H1 (cell line): ENCODE measurements at regions not wholly inside any gene's neighbourhood (a gene's known extent, or its start where the extent isn't known, plus 50 kb on each side); places are given as distances from the start of the nearest gene placed in this dataset.

ENCODE experiments used
- CTCF ChIA-PET: fragments of 300-600 bp; sonication (Branson Sonifier 250); formaldehyde crosslinking; loops from one replicate; lab custom pipeline; 2021; ENCODE audit not compliant: partially characterized antibody; lab: Charles Lee
- POLR2A ChIA-PET: fragments of 300-600 bp; sonication (Branson Sonifier 250); formaldehyde crosslinking; loops from one replicate; lab custom pipeline; 2021; ENCODE audit warnings: inconsistent platforms; ENCODE audit not compliant: partially characterized antibody; lab: Charles Lee
- DNase-seq, 2 experiments: peaks; one replicate each; pipeline versions ENCODE4 v3.0.0 to v3.0.0-alpha.2; 2010 to 2022; ENCODE audit warnings: low spot score in 2 of 2, low read depth in 1 of 2, mixed read lengths in 1 of 2
- FAIRE-seq: peaks from 2 replicates; lab custom pipeline; 2011; peaks lifted over from hg19 to GRCh38; lab: Jason Lieb, UNC
- H2AFZ ChIP-seq: 2 replicates; pipeline ENCODE4 v1.8.1; 2012; ENCODE audit warnings: low read length, inconsistent platforms
- H2AK5ac ChIP-seq: 2 replicates; pipeline ENCODE4 v1.6.1; 2013; ENCODE audit warnings: low read depth, low read length
- H2BK120ac ChIP-seq: replicated peaks from 2 replicates; pipeline ENCODE3; 2013; ENCODE audit warnings: low read depth, low read length, inconsistent platforms
- H2BK12ac ChIP-seq: 2 replicates; pipeline ENCODE4 v1.6.1; 2013; ENCODE audit warnings: low read depth, low read length
- H2BK15ac ChIP-seq: 2 replicates; pipeline ENCODE4 v1.6.1; 2013; ENCODE audit warnings: low read length
- H2BK20ac ChIP-seq: 2 replicates; pipeline ENCODE4 v1.6.1; 2013; ENCODE audit warnings: low read length
- H2BK5ac ChIP-seq: 2 replicates; pipeline ENCODE4 v1.6.1; 2013; ENCODE audit warnings: low read depth, low read length
- H3K14ac ChIP-seq: 2 replicates; pipeline ENCODE4 v1.6.1; 2013; ENCODE audit warnings: inconsistent platforms; ENCODE audit not compliant: insufficient read length
- H3K18ac ChIP-seq: 2 replicates; pipeline ENCODE4 v1.6.1; 2013; ENCODE audit warnings: low read length; ENCODE audit errors: extremely low read depth
- H3K23ac ChIP-seq: 2 replicates; pipeline ENCODE4 v1.6.1; 2013; ENCODE audit warnings: inconsistent platforms; ENCODE audit not compliant: insufficient read length
- H3K23me2 ChIP-seq: 2 replicates; pipeline ENCODE4 v1.6.1; 2013; ENCODE audit warnings: low read depth, low read length
- H3K27ac ChIP-seq: 2 replicates; pipeline ENCODE4 v1.6.1; 2011; ENCODE audit warnings: low read depth, low read length, inconsistent platforms
- H3K27me3 ChIP-seq, 4 experiments: replicated peaks in 1 of 4; 1 replicate in 1 of 4; 2 replicates in 3 of 4; pipeline versions ENCODE4 v1.6.1 to v1.8.1; 2011 to 2013; ENCODE audit warnings: low read length in 3 of 4, mild to moderate bottlenecking in 3 of 4, inconsistent platforms in 2 of 4, mixed read lengths in 2 of 4, moderate library complexity in 1 of 4; ENCODE audit not compliant: control insufficient read depth in 3 of 4, insufficient read depth in 3 of 4; ENCODE audit errors: extremely low read depth in 1 of 4
- H3K36me3 ChIP-seq, 4 experiments: 2 replicates each; pipeline versions ENCODE4 v1.6.1 to v1.8.1; 2011 to 2013; ENCODE audit warnings: mild to moderate bottlenecking in 4 of 4, low read length in 3 of 4, moderate library complexity in 2 of 4, control low read depth in 1 of 4, inconsistent platforms in 1 of 4; ENCODE audit not compliant: insufficient read depth in 4 of 4, control insufficient read depth in 2 of 4
- H3K4ac ChIP-seq: replicated peaks from 2 replicates; pipeline ENCODE3; 2013; ENCODE audit warnings: low read length, low read depth, mixed read lengths, inconsistent platforms; ENCODE audit not compliant: insufficient read length
- H3K4me1 ChIP-seq, 4 experiments: replicated peaks in 1 of 4; 1 replicate in 1 of 4; 2 replicates in 3 of 4; pipeline versions ENCODE4 v1.6.1 to v1.8.1; 2011 to 2013; ENCODE audit warnings: low read length in 3 of 4, inconsistent platforms in 2 of 4, mixed read lengths in 1 of 4; ENCODE audit not compliant: insufficient read depth in 4 of 4, control insufficient read depth in 3 of 4
- H3K4me2 ChIP-seq, 2 experiments: 2 replicates each; pipeline versions ENCODE4 v1.6.1 to v1.8.1; 2011 to 2013; ENCODE audit warnings: low read depth in 2 of 2, low read length in 2 of 2, control low read depth in 1 of 2, inconsistent platforms in 1 of 2, mild to moderate bottlenecking in 1 of 2; ENCODE audit not compliant: insufficient read depth in 1 of 2
- H3K4me3 ChIP-seq, 4 experiments: fragments of 200-600, 300-600 bp in 1 of 4; sonication (generic), shearing (Covaris generic), sonication (Bioruptor Twin) in 1 of 4; 2 replicates each; pipeline versions ENCODE4 v1.5.1 to v1.8.1; 2011 to 2016; ENCODE audit warnings: low read length in 4 of 4, low read depth in 3 of 4, control low read depth in 2 of 4, inconsistent platforms in 2 of 4, mild to moderate bottlenecking in 2 of 4, mixed read lengths in 1 of 4, moderate library complexity in 1 of 4; ENCODE audit not compliant: insufficient read depth in 2 of 4; ENCODE audit errors: extremely low read depth in 1 of 4
- H3K56ac ChIP-seq: replicated peaks from 2 replicates; pipeline ENCODE3; 2013; ENCODE audit warnings: low read depth, mild to moderate bottlenecking, mixed read lengths, low read length, inconsistent platforms; ENCODE audit not compliant: insufficient read length
- H3K79me1 ChIP-seq: 2 replicates; pipeline ENCODE4 v1.6.1; 2013; ENCODE audit warnings: low read depth, low read length, control low read depth
- H3K79me2 ChIP-seq, 2 experiments: 2 replicates each; pipeline versions ENCODE4 v1.6.1 to v1.8.1; 2012 to 2013; ENCODE audit warnings: low read length in 2 of 2, mild to moderate bottlenecking in 2 of 2, inconsistent platforms in 1 of 2; ENCODE audit not compliant: insufficient read depth in 2 of 2, control insufficient read depth in 1 of 2
- H3K9ac ChIP-seq, 4 experiments: replicated peaks in 1 of 4; 1 replicate in 1 of 4; 2 replicates in 3 of 4; pipeline versions ENCODE4 v1.6.1 to v1.8.1; 2011 to 2013; ENCODE audit warnings: low read depth in 3 of 4, low read length in 3 of 4, control low read depth in 2 of 4, mild to moderate bottlenecking in 2 of 4, moderate library complexity in 2 of 4, inconsistent platforms in 1 of 4; ENCODE audit errors: extremely low read depth in 1 of 4
- H3K9me3 ChIP-seq, 2 experiments: 2 replicates each; pipeline versions ENCODE4 v1.6.1 to v1.8.1; 2012 to 2013; ENCODE audit warnings: mild to moderate bottlenecking in 2 of 2, moderate library complexity in 2 of 2, control low read depth in 1 of 2, inconsistent platforms in 1 of 2, low read depth in 1 of 2, low read length in 1 of 2, mixed read lengths in 1 of 2; ENCODE audit not compliant: insufficient read depth in 2 of 2
- H4K20me1 ChIP-seq, 2 experiments: replicated peaks in 1 of 2; 2 replicates each; pipeline versions ENCODE3 to v1.8.1; 2011 to 2013; ENCODE audit warnings: inconsistent platforms in 2 of 2, low read length in 2 of 2, mild to moderate bottlenecking in 1 of 2; ENCODE audit not compliant: insufficient read depth in 2 of 2, control insufficient read depth in 1 of 2
- H4K5ac ChIP-seq: 2 replicates; pipeline ENCODE4 v1.6.1; 2013; ENCODE audit warnings: low read length, low read depth, mixed read lengths, inconsistent platforms; ENCODE audit not compliant: insufficient read length
- H4K8ac ChIP-seq: 2 replicates; pipeline ENCODE4 v1.8.0; 2013; ENCODE audit warnings: mild to moderate bottlenecking, moderate library complexity, low read length, inconsistent platforms; ENCODE audit not compliant: insufficient read depth; ENCODE audit errors: extremely low read depth
- H4K91ac ChIP-seq: replicated peaks from 2 replicates; pipeline ENCODE3; 2013; ENCODE audit warnings: low read length, mixed read lengths, inconsistent platforms; ENCODE audit not compliant: insufficient read length
- BACH1 ChIP-seq: IDR thresholded peaks from 2 replicates; pipeline ENCODE4 v1.6.1; 2012; ENCODE audit warnings: low read length, improper control_type of control experiment
- CEBPB ChIP-seq: IDR thresholded peaks from 2 replicates; pipeline ENCODE4 v1.6.1; 2012; ENCODE audit warnings: low read depth, low read length
- EZH2 ChIP-seq: fragments of 200-600 bp; sonication (generic); IDR thresholded peaks from 2 replicates; pipeline ENCODE4 v1.7.1; 2012; ENCODE audit warnings: low read depth, mild to moderate bottlenecking, moderate library complexity, low read length, inconsistent platforms; ENCODE audit not compliant: severe bottlenecking
- GABPA ChIP-seq: IDR thresholded peaks from 2 replicates; pipeline ENCODE4 v1.6.1; 2011; ENCODE audit warnings: mild to moderate bottlenecking, low read length, moderate library complexity, borderline replicate concordance; ENCODE audit not compliant: insufficient read depth
- JUN ChIP-seq: IDR thresholded peaks from 2 replicates; pipeline ENCODE4 v1.6.1; 2011; ENCODE audit warnings: low read depth, mild to moderate bottlenecking, improper control_type of control experiment, low read length
- KDM4A ChIP-seq: IDR thresholded peaks from one replicate; pipeline ENCODE4 v1.7.1; 2012; ENCODE audit warnings: low read depth, mild to moderate bottlenecking, moderate library complexity, low read length, inconsistent platforms; ENCODE audit not compliant: severe bottlenecking
- KDM5A ChIP-seq: fragments of 200-600 bp; IDR thresholded peaks from 2 replicates; pipeline ENCODE4 v1.7.1; 2012; ENCODE audit warnings: mild to moderate bottlenecking, low read length, inconsistent platforms, mixed read lengths
- RBBP5 ChIP-seq: IDR thresholded peaks from 2 replicates; pipeline ENCODE4 v1.7.1; 2012; ENCODE audit warnings: low read depth, mild to moderate bottlenecking, inconsistent platforms, low read length, moderate library complexity, borderline replicate concordance
- RFX5 ChIP-seq: IDR thresholded peaks from 2 replicates; pipeline ENCODE4 v1.6.1; 2011; ENCODE audit warnings: low read depth, low read length, improper control_type of control experiment, borderline replicate concordance
- SIX5 ChIP-seq: IDR thresholded peaks from 2 replicates; pipeline ENCODE4 v1.6.1; 2011; ENCODE audit warnings: mild to moderate bottlenecking, low read depth, low read length
- SP1 ChIP-seq: IDR thresholded peaks from 2 replicates; pipeline ENCODE4 v1.6.1; 2011; ENCODE audit warnings: low read depth, low read length
- TAF1 ChIP-seq: IDR thresholded peaks from 2 replicates; pipeline ENCODE4 v1.6.1; 2011; ENCODE audit warnings: mild to moderate bottlenecking, low read depth, low read length
- TCF12 ChIP-seq: IDR thresholded peaks from 2 replicates; pipeline ENCODE4 v1.6.1; 2011; ENCODE audit warnings: low read depth, mild to moderate bottlenecking, low read length
- ZNF274 ChIP-seq: IDR thresholded peaks from 2 replicates; pipeline ENCODE4 v1.7.0; 2012; ENCODE audit warnings: low read length, borderline replicate concordance; ENCODE audit errors: extremely low read depth
- WGBS, 2 experiments: shearing (Covaris generic) in 1 of 2; methylation state at CpG; one replicate each; pipeline versions ENCODE4 v1.1.6 to v1.1.7; 2013 to 2015; ENCODE audit warnings: low lambda C conversion rate in 2 of 2, mixed read lengths in 2 of 2, inconsistent platforms in 1 of 2, low coverage in 1 of 2, missing lambda C conversion rate in 1 of 2; ENCODE audit not compliant: insufficient replicate concordance in 2 of 2, insufficient coverage in 1 of 2, insufficient read length in 1 of 2; ENCODE audit errors: extremely low coverage in 1 of 2, missing lambda C conversion rate in 1 of 2; 5-methylcytosine and 5-hydroxymethylcytosine counted together
- TF ChIP-seq, protein P1 (sequence below): IDR thresholded peaks from 2 replicates; pipeline ENCODE4 v1.6.1; 2012; ENCODE audit warnings: inconsistent platforms

DNA sequence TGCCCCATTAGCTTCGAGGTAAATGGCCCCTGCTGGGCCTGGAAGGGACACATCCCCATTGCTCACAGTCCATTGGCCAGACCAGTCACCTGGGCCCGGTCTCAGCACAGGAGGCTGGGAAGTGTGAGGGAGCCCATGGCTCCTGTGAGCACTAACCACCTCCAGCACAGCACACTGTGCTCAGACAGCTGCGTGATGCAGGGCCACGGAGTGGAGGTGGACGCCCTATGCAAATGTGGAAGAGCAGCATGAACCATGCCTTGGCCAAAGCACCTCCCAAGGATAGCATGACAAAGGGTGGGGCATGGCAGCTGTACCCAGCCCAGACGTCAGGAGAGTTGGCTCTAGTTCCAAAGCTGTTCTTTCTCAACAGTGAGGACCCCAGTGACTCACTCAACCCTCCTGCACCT, 120.1 kb upstream of the ZMIZ1 start:
- peaks cover 3% of the 10 kb centered on the region; the same call in 1 of the 2 replicates for H3K23me2 ChIP-seq
- peaks cover 0 to 8% (median 5%) of the 10 kb centered on the region in 4 experiments; a peak in 6 of 7 replicates for H3K4me1 ChIP-seq
- H3K9ac ChIP-seq, result no peak overlapping the region
- H4K8ac ChIP-seq, result peak overlapping the region; percentile 59
- no peak overlapping the region for H3K56ac ChIP-seq
- no peak overlapping the region for H2AK5ac ChIP-seq
- H3K18ac ChIP-seq, result no peak overlapping the region
- H3K27me3 ChIP-seq, result no peaks in the 10 kb centered on the region; a peak in 2 of 7 replicates
- H2BK15ac ChIP-seq, result 0 out of 2 replicates have a peak overlapping the region, but pooled peaks have one; percentile 8
- FAIRE-seq, result no peak
- 86% methylated on average over 6 of the region's 6 CpGs; no CpG with 5 or more reads in 1 of the 2 experiments for WGBS, 2 experiments
- no peak overlapping the region for H4K5ac ChIP-seq
- H3K27ac ChIP-seq, result no peak overlapping the region
- H3K23ac ChIP-seq, result no peak overlapping the region
- H2BK5ac ChIP-seq, result no peak overlapping the region
- no peak overlapping the region for H3K4ac ChIP-seq
- no peaks in the 10 kb centered on the region for H3K36me3 ChIP-seq
- no peaks in the 10 kb centered on the region; the same call in 1 of the 2 replicates for H3K79me1 ChIP-seq
- no peak overlapping the region for H2BK120ac ChIP-seq
- no peak overlapping the region for H2BK12ac ChIP-seq
- DNase-seq, result no peak
- H3K14ac ChIP-seq, result no peak overlapping the region
- ChIA-PET CTCF (interaction anchor here (1.0 to 1.1 kb wide), 3 partner anchors 13 to 54 kb away, joined by 3 to 4 read pairs (median 3); no protein-coding TSS in a partner anchor), POLR2A (no interaction called here)
- H2BK20ac ChIP-seq, result no peak overlapping the region
- H3K79me2 ChIP-seq, result no peaks in the 10 kb centered on the region
- H4K20me1 ChIP-seq, result no peaks in the 10 kb centered on the region
- no peak overlapping the region for H3K4me2 ChIP-seq
- H3K9me3 ChIP-seq, result peaks cover 0 to under 1% of the 10 kb centered on the region in 2 experiments; a peak in 1 of 4 replicates
- no peak overlapping the region for H3K4me3 ChIP-seq
- no peak overlapping the region for H4K91ac ChIP-seq
- H2AFZ ChIP-seq, result no peak overlapping the region
- TF ChIP-seq SP1 (no peak), TCF12 (no peak), RBBP5 (no peak), JUN (no peak), CEBPB (no peak), KDM5A (no peak), KDM4A (no peak), TAF1 (no peak), BACH1 (no peak), RFX5 (no peak), GABPA (no peak), EZH2 (no peak), SIX5 (no peak), ZNF274 (no peak)
- TF ChIP-seq, protein P1, sequence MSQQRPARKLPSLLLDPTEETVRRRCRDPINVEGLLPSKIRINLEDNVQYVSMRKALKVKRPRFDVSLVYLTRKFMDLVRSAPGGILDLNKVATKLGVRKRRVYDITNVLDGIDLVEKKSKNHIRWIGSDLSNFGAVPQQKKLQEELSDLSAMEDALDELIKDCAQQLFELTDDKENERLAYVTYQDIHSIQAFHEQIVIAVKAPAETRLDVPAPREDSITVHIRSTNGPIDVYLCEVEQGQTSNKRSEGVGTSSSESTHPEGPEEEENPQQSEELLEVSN, result no peak
